Heart left ventricle (tissue), 16 donors: ENCODE measurements at regions not wholly inside any gene's neighbourhood (a gene's known extent, or its start where the extent isn't known, plus 50 kb on each side); places are given as distances from the start of the nearest gene placed in this dataset.

Source experiments
- ATAC-seq, 4 donors: fragments of 200-7000 bp; cut with Tn5 transposase; one replicate each; pipeline ENCODE4 v1.9.1; 2020 to 2022; ENCODE audit warnings: moderate library complexity in 4 of 4, mild to moderate bottlenecking in 3 of 4, moderate number of reproducible peaks in 1 of 4
- DNase-seq, 5 donors: peaks; one replicate each; pipeline ENCODE4 v3.0.0-alpha.2; 2020
- H3K27ac ChIP-seq, 12 donors: fragments of 200-600 bp; sonication (generic) in 4 of 12; one replicate each; pipeline versions ENCODE4 v1.5.0 to v1.8.0; 2016 to 2022; ENCODE audit warnings: mild to moderate bottlenecking in 2 of 12
- H3K27me3 ChIP-seq, 9 donors: fragments of 200-600 bp; sonication (generic) in 2 of 9; one replicate each; pipeline versions ENCODE4 v1.5.1 to v1.8.0; 2016 to 2022; ENCODE audit warnings: mild to moderate bottlenecking in 3 of 9
- H3K36me3 ChIP-seq, 9 donors: fragments of 200-600 bp; sonication (generic) in 2 of 9; one replicate each; pipeline versions ENCODE4 v1.5.0 to v1.8.0; 2018 to 2022; ENCODE audit warnings: mild to moderate bottlenecking in 2 of 9
- H3K4me1 ChIP-seq, 12 donors: fragments of 200-600 bp; sonication (generic) in 4 of 12; one replicate each; pipeline versions ENCODE4 v1.5.0 to v1.8.0; 2016 to 2022; ENCODE audit warnings: mild to moderate bottlenecking in 3 of 12
- H3K4me3 ChIP-seq, 12 donors: fragments of 200-600 bp; sonication (generic) in 4 of 12; one replicate each; pipeline versions ENCODE4 v1.5.0 to v1.8.0; 2017 to 2022; ENCODE audit warnings: mild to moderate bottlenecking in 9 of 12, moderate library complexity in 4 of 12
- H3K9me3 ChIP-seq, 12 donors: fragments of 200-600 bp; sonication (generic) in 4 of 12; one replicate each; pipeline versions ENCODE4 v1.5.0 to v1.8.0; 2016 to 2022; ENCODE audit warnings: mild to moderate bottlenecking in 1 of 12
- POLR2A ChIP-seq, 2 donors: fragments of 450-650 bp; IDR thresholded peaks; one replicate each; pipeline ENCODE4 v1.6.1; 2017; ENCODE audit warnings: antibody characterized with exemption in 2 of 2, mild to moderate bottlenecking in 2 of 2, moderate library complexity in 2 of 2
- WGBS, 4 donors: extraction: QIAGEN DNeasy Blood & Tissue Kit in 2 of 4; methylation state at CpG; one replicate each; pipeline versions ENCODE4 v1.1.5 to v1.1.7; 2013 to 2018; 5-methylcytosine and 5-hydroxymethylcytosine counted together
- intact Hi-C, 10 donors: fragments of 100-400 bp; cut with DNase I; formaldehyde crosslinking; loops; one replicate each; pipeline versions ENCODE4 v1.11.1 to v1.14.2; 2022
- TF ChIP-seq, protein P1 (sequence below), 12 donors: fragments of 200-600 bp; sonication (generic) in 4 of 12; IDR thresholded peaks; one replicate each; pipeline versions ENCODE4 v1.5.0 to v1.8.0; 2018 to 2022; ENCODE audit warnings: antibody characterized with exemption in 12 of 12, mild to moderate bottlenecking in 5 of 12
- donor health status: ischemic (EF 13 %, LVEDD 7.1; RV severe dilation, severe dysfunction).
- donor health status: healthy with polysubstance abuse.
- donor health status: DM: no; HTN: yes; CAD: no.
- donor health status: DM: no; HTN: no; CAD: no.
- donor health status: ischemic (EF 25% LVEDD 6.9; RV normal size, moderate dysfunction).
- donor health status: ischemic (EF 25% LVEDD 5.7; RV mildly dilated, moderate dysfunction).
- donor health status: healthy.
- donor health status: DM: yes; HTN: yes; CAD: no.
- donor health status: ischemic (EF 35%, LVEDD 5.7; RV mildly dilated, moderate dysfunction).
- donor health status: nonischemic (EF 11% LVEDD 7.7; RV severe dilation, severe dysfunction).
- donor health status: DM: yes; HTN: yes; CAD: no.
- donor health status: PGD.
- donor health status: ischemic (EF 29% LVEDD 5.4; RV normal size, mild dysfunction).
- donor health status: nonischemic (EF 23%, LVEDD 6.1; RV moderate dilation, normal function).

DNA sequence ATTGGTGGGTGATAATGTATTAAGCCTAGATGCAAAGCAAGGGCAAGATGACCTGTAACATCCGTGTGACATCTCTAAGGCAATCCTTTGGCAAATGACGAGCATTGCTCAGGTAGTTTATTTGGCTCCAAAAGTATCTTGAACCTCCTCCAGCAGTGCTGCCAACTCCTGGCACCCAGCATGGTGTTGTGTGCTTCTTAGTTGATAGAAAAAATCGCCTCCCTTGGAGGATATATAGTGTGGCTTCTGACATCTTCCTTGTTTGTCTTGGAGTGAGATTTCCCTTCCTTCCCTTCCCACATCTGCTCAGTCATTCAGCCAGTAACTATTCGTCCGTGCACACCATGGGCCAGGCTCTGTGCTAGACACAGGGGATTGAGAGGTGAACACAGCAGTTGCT, 121.8 kb downstream of the TOMM20 start:
- no peaks in the 10 kb centered on the region for H3K27me3 ChIP-seq
- no peaks in the 10 kb centered on the region for H3K36me3 ChIP-seq
- peaks cover 0 to 43% (median 3%) of the 10 kb centered on the region in 12 donors for H3K4me1 ChIP-seq
- WGBS, 4 donors, result 56 to 73% (median 61%) methylated on average over 5 of the region's 5 CpGs
- DNase-seq (no peak), ATAC-seq (no peak)
- H3K27ac ChIP-seq, result no peak overlapping the region
- peaks cover 0 to 9% (median 0%) of the 10 kb centered on the region in 12 donors for H3K9me3 ChIP-seq
- TF ChIP-seq, protein P1, sequence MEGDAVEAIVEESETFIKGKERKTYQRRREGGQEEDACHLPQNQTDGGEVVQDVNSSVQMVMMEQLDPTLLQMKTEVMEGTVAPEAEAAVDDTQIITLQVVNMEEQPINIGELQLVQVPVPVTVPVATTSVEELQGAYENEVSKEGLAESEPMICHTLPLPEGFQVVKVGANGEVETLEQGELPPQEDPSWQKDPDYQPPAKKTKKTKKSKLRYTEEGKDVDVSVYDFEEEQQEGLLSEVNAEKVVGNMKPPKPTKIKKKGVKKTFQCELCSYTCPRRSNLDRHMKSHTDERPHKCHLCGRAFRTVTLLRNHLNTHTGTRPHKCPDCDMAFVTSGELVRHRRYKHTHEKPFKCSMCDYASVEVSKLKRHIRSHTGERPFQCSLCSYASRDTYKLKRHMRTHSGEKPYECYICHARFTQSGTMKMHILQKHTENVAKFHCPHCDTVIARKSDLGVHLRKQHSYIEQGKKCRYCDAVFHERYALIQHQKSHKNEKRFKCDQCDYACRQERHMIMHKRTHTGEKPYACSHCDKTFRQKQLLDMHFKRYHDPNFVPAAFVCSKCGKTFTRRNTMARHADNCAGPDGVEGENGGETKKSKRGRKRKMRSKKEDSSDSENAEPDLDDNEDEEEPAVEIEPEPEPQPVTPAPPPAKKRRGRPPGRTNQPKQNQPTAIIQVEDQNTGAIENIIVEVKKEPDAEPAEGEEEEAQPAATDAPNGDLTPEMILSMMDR (IDR thresholded peaks at IDR 0.05), result no peak
- no peak for TF ChIP-seq POLR2A (IDR thresholded peaks at IDR 0.05)
- intact Hi-C loops, result no loop called here
- no peak overlapping the region for H3K4me3 ChIP-seq

GRCh38 chr1:235006132-235006721, 122.4 kb downstream of the TOMM20 start:
- intact Hi-C loops, result no loop called here
- TF ChIP-seq, protein P1 (IDR thresholded peaks at IDR 0.05), result no peak
- no peak for TF ChIP-seq POLR2A (IDR thresholded peaks at IDR 0.05)
- H3K4me3 ChIP-seq, result no peak overlapping the region
- no peak overlapping the region for H3K27ac ChIP-seq
- no peak for ATAC-seq
- H3K4me1 ChIP-seq, result peaks cover 0 to 37% (median 0%) of the 10 kb centered on the region in 12 donors
- no peaks in the 10 kb centered on the region for H3K27me3 ChIP-seq
- 91 to 97% (median 93%) methylated on average over 1 of the region's 1 CpG for WGBS, 4 donors
- no peaks in the 10 kb centered on the region for H3K36me3 ChIP-seq
- no peak for DNase-seq
- peaks cover 0 to 9% (median 0%) of the 10 kb centered on the region in 12 donors for H3K9me3 ChIP-seq

GRCh38 chr1:235004840-235005391, 123.7 kb downstream of the TOMM20 start:
- intact Hi-C loops, result loop anchor here in 1 of 10 donors (5.0 kb wide), 1 partner anchor 67 kb away; no protein-coding TSS in a partner anchor
- no peak overlapping the region for H3K4me3 ChIP-seq
- peaks cover 0 to 9% (median 0%) of the 10 kb centered on the region in 12 donors for H3K9me3 ChIP-seq
- H3K4me1 ChIP-seq, result peaks cover 0 to 33% (median 0%) of the 10 kb centered on the region in 12 donors
- 89 to 93% (median 91%) methylated on average over 3 of the region's 3 CpGs for WGBS, 4 donors
- no peaks in the 10 kb centered on the region for H3K36me3 ChIP-seq
- H3K27me3 ChIP-seq, result no peaks in the 10 kb centered on the region
- no peak overlapping the region for H3K27ac ChIP-seq
- no peak for DNase-seq
- TF ChIP-seq, protein P1 (IDR thresholded peaks at IDR 0.05), result no peak
- TF ChIP-seq POLR2A (IDR thresholded peaks at IDR 0.05), result no peak
- no peak for ATAC-seq

DNA sequence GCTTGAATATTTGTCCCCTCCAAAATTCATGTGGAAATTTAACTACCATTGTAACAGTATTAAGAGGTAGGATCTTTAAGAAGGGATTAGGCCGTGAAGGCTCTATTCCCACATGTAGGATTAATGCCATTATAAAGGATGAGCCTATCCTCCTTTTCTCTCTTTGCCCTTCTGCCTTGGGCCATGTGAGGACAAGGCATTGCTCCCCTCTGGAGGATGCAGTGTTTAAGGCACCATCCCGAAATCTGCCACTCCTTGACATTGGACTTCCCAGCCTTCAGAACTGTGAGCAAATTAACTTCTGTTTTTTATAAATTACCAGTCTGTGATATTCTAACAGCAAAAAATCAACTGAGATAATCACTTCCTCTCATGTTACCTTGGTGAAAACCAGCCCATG, 124.4 kb downstream of the TOMM20 start:
- H3K4me1 ChIP-seq, result peaks cover 0 to 33% (median 0%) of the 10 kb centered on the region in 12 donors
- TF ChIP-seq, protein P1 (IDR thresholded peaks at IDR 0.05), result no peak
- no peak for TF ChIP-seq POLR2A (IDR thresholded peaks at IDR 0.05)
- H3K4me3 ChIP-seq, result no peak overlapping the region
- no peaks in the 10 kb centered on the region for H3K36me3 ChIP-seq
- intact Hi-C loops, result loop anchor here in 1 of 10 donors (5.0 kb wide), 1 partner anchor 68 kb away; no protein-coding TSS in a partner anchor
- no peaks in the 10 kb centered on the region for H3K27me3 ChIP-seq
- no peak for ATAC-seq
- H3K27ac ChIP-seq, result no peak overlapping the region
- WGBS, 4 donors, result 93 to 98% (median 96%) methylated on average over 2 of the region's 2 CpGs
- no peak for DNase-seq
- H3K9me3 ChIP-seq, result peaks cover 0 to 9% (median 0%) of the 10 kb centered on the region in 12 donors
